PC-3 (cell line): ENCODE measurements at regions not wholly inside any gene's neighbourhood (a gene's known extent, or its start where the extent isn't known, plus 50 kb on each side); places are given as distances from the start of the nearest gene placed in this dataset.
"Not testable (repeated sequence)": the region's sequence is repeated elsewhere in the genome, so short reads cannot be mapped to it uniquely, and the experiment has no call there.

Experiments
- ATAC-seq: fragments of 200-7000 bp; cut with Tn5 transposase; 2 replicates; pipeline ENCODE4 v1.9.1; 2020; ENCODE audit warnings: mild to moderate bottlenecking, moderate library complexity
- BruUV-seq: library from RNA; stranded (reverse); fragments of 400-500 nt; replicated peaks from 2 replicates; lab custom pipeline; 2021; lab: Mats Ljungman, UMichigan
- CTCF ChIA-PET: fragments of 300-600 bp; sonication (Branson Sonifier 250); formaldehyde crosslinking; loops from one replicate; lab custom pipeline; 2022; ENCODE audit warnings: antibody characterized with exemption; lab: Charles Lee
- POLR2A ChIA-PET: fragments of 300-600 bp; sonication (Branson Sonifier 250); formaldehyde crosslinking; loops from one replicate; lab custom pipeline; 2022; ENCODE audit warnings: antibody characterized with exemption; ENCODE audit not compliant: unreplicated experiment; lab: Charles Lee
- DNase-seq: peaks from one replicate; pipeline ENCODE4 v3.0.0-alpha.2; 2015
- H2AFZ ChIP-seq: fragments of 300-600 bp; sonication (generic); 2 replicates; pipeline ENCODE4 v1.6.0; 2016; ENCODE audit warnings: antibody characterized with exemption, low read length
- H3F3A ChIP-seq: fragments of 300-600 bp; sonication (generic); one replicate; pipeline ENCODE4 v1.6.0; 2017; ENCODE audit warnings: antibody characterized with exemption, low read length, control low read depth, mild to moderate bottlenecking; ENCODE audit not compliant: unreplicated experiment
- H3K27ac ChIP-seq: fragments of 300-600 bp; sonication (generic); 2 replicates; pipeline ENCODE4 v1.5.1; 2016; ENCODE audit warnings: mild to moderate bottlenecking, low read length
- H3K27me3 ChIP-seq: fragments of 300-600 bp; sonication (generic); 2 replicates; pipeline ENCODE4 v1.6.1; 2016; ENCODE audit warnings: low read length, mixed read lengths
- H3K36me3 ChIP-seq: fragments of 300-600 bp; sonication (generic); 2 replicates; pipeline ENCODE4 v1.6.1; 2016; ENCODE audit warnings: low read depth, mixed run types, low read length, mixed read lengths
- H3K4me1 ChIP-seq: fragments of 300-600 bp; sonication (generic); 2 replicates; pipeline ENCODE4 v1.5.1; 2016; ENCODE audit warnings: low read length; ENCODE audit not compliant: insufficient read depth
- H3K4me2 ChIP-seq: fragments of 300-600 bp; sonication (generic); 2 replicates; pipeline ENCODE4 v1.6.0; 2016; ENCODE audit warnings: low read length
- H3K4me3 ChIP-seq: fragments of 300-600 bp; sonication (generic); 2 replicates; pipeline ENCODE4 v1.5.1; 2016; ENCODE audit warnings: mild to moderate bottlenecking, low read length, mixed read lengths
- H3K79me2 ChIP-seq: fragments of 300-600 bp; sonication (generic); 2 replicates; pipeline ENCODE4 v1.6.1; 2017; ENCODE audit warnings: low read length, mixed read lengths
- H3K9ac ChIP-seq: fragments of 300-600 bp; sonication (generic); 2 replicates; pipeline ENCODE4 v1.6.0; 2016; ENCODE audit warnings: mild to moderate bottlenecking, low read length
- H3K9me2 ChIP-seq: fragments of 300-600 bp; sonication (generic); replicated peaks from 2 replicates; pipeline ENCODE4 v1.6.1; 2016; ENCODE audit warnings: mixed run types, low read length, mixed read lengths
- H3K9me3 ChIP-seq: fragments of 300-600 bp; sonication (generic); 2 replicates; pipeline ENCODE4 v1.6.1; 2016; ENCODE audit warnings: low read length, mixed read lengths
- H4K20me1 ChIP-seq: fragments of 300-600 bp; sonication (generic); 2 replicates; pipeline ENCODE4 v1.6.1; 2016; ENCODE audit warnings: low read length, mixed read lengths
- intact Hi-C: fragments of 100-400 bp; cut with micrococcal nuclease; formaldehyde crosslinking; loops from 2 replicates; pipeline ENCODE4 v1.9.0; 2023

DNA sequence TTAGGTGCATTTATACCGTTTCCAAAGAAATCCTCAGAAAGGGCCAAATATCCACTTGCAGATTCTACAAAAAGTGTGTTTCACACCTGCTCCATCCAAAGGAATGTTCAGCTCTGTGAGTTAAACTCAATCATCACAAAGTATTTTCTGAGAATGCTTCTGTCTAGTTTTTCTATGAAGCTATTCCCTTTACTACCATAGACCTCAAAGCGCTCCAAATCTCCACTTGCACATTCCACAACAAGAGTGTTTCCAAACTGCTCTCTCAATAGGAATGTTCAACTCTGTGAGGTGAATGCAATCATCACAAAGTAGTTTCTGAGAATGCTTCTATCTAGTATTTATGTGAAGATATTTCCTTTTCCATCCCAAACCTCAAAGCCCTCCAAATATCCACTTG lies 412.7 kb upstream of the WSB1 start:
- ATAC-seq, result not testable (repeated sequence)

DNA sequence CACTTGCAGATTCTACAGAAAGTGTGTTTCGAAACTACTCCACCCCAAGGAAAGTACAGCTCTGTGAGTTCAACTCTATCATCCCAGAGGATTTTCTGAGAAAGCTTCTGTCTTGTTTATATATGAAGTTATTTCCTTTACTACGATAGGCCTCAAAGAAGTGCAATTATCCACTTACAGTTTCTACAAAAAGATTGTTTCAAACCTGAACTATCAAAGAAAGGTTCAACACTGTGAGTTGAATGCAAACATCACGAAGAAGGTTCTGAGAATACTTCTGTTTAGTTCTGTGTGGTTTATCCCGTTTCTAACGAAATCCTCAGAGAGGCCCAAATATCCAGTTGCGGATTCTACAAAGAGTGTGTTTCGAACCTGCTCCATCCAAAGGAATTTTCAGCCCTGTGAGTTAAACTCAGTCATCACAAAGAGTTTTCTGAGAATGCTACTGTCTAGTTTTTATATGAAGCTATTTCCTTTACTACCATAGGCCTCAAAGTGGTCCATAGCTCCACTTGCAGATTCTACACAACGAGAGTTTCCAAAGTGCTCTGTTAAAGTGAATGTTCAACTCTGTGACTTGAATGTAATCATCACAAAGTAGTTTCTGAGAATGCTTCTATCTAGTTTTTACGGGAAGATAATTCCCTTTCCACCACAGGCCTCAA lies 411.7 kb upstream of the WSB1 start:
- H3K9ac ChIP-seq, H3F3A ChIP-seq, H3K36me3 ChIP-seq, H3K4me2 ChIP-seq, DNase-seq, H3K27me3 ChIP-seq, intact Hi-C loops, POLR2A ChIA-PET, H3K4me1 ChIP-seq, H3K79me2 ChIP-seq, H3K27ac ChIP-seq, H3K9me2 ChIP-seq, H2AFZ ChIP-seq, H3K9me3 ChIP-seq, H4K20me1 ChIP-seq, BruUV-seq, CTCF ChIA-PET, H3K4me3 ChIP-seq: not testable (repeated sequence)
- ATAC-seq, result peak; percentile 60

More for the DNA sequence above, 412.7 kb upstream of the WSB1 start:
- H3K9ac ChIP-seq, CTCF ChIA-PET, H3K79me2 ChIP-seq, H3K36me3 ChIP-seq, H3K27me3 ChIP-seq, POLR2A ChIA-PET, intact Hi-C loops, H3K4me3 ChIP-seq, H3K4me2 ChIP-seq, H4K20me1 ChIP-seq, H2AFZ ChIP-seq, H3K27ac ChIP-seq, H3K4me1 ChIP-seq, H3K9me3 ChIP-seq, H3K9me2 ChIP-seq, DNase-seq, H3F3A ChIP-seq, BruUV-seq: not testable (repeated sequence)

DNA sequence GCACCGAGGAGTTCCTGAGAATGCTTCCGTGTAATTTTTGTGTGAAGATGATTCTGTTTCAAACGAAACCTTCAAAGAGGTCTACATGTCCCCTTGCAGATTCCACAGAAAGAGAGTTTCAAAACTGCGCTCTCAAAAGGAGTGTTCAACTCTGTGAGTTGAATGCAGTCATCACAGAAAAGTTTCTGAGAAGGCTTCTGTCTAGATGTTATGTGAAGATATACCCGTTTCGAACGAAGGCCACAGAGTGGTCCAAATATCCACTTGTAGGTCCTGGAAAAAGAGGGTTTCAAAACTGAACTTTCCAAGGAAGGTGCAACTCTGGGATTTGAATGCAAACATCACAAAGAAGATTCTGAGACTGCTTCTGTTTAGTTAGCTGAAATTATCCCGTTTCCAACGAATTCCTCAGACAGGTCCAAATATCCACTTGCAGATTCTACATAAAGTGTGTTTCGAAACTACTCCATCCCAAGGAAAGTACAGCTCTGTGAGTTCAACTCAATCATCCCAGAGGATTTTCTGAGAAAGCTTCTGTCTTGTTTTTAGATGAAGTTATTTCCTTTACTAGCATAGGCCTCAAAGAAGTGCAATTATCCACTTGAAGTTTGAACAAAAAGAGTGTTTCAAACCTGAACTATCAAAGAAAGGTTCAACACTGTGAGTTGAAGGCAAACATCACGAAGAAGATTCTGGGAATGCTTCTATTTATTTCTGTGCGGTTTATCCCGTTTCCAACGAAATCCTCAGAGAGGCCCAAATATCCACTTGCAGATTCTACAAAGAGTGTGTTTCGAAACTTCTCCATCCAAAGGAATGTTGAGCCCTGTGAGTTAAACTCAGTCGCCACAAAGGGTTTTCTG lies 409.8 kb upstream of the WSB1 start:
- H3K9ac ChIP-seq, H3K27ac ChIP-seq, BruUV-seq, H3K4me1 ChIP-seq, CTCF ChIA-PET, H3F3A ChIP-seq, H3K27me3 ChIP-seq, H3K4me2 ChIP-seq, H3K79me2 ChIP-seq, H3K36me3 ChIP-seq, intact Hi-C loops, DNase-seq, POLR2A ChIA-PET, H3K4me3 ChIP-seq, H2AFZ ChIP-seq, H3K9me3 ChIP-seq, H3K9me2 ChIP-seq, H4K20me1 ChIP-seq: not testable (repeated sequence)
- ATAC-seq, result peak; percentile 21; the same call in 1 of the 2 replicates

DNA sequence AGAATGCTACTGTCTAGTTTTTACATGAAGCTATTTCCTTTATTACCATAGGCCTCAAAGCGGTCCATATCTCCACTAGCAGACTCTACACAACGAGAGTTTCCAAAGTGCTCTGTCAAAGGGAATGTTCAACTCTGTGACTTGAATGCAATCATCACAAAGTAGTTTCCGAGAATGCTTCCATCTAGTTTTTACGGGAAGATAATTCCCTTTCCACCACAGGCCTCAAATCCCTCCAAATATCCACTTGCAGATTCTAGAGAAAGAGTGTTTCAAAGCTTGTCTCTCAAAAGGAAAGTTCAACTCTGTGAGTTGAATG lies 409.2 kb upstream of the WSB1 start:
- H3K9me3 ChIP-seq, H3K27me3 ChIP-seq, intact Hi-C loops, DNase-seq, H3K36me3 ChIP-seq, H3K4me3 ChIP-seq, H3K27ac ChIP-seq, H3K79me2 ChIP-seq, BruUV-seq, H2AFZ ChIP-seq, H4K20me1 ChIP-seq, H3K9ac ChIP-seq, POLR2A ChIA-PET, CTCF ChIA-PET, H3F3A ChIP-seq, H3K4me1 ChIP-seq, H3K9me2 ChIP-seq, H3K4me2 ChIP-seq: not testable (repeated sequence)
- peak; percentile 33; the same call in 1 of the 2 replicates for ATAC-seq

DNA sequence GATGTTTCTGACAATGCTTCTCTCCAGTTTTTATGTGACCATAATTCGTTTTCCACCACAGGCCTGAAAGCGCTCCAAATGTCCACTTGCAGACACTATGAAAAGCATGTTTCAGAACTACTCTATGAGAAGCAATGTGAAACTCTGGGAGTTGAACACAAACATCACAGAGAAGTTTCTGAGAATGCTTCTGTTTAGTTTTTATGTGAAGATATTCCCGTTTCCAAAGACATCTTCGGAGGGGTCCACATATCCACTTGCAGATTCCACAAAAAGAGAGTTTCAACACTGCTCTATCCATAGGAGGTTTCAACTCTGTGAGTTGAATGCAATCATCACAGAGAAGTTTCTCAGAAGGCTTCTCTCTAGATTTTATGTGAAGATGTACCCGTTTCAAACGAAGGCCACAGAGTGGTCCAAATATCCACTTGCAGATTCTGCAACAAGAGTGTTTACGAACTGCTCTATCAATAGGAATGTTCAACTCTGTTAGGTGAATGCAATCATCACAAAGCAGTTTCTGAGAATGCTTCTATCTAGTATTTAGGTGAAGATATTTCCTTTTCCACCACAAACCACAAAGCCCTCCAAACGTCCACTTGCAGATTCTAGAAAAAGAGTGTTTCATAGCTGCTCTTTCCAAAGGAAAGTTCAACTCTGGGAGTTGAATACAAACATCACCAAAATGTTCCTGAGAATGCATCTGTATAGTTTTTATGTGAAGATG lies 408.5 kb upstream of the WSB1 start:
- H3K9ac ChIP-seq, DNase-seq, intact Hi-C loops, H4K20me1 ChIP-seq, H3K4me1 ChIP-seq, H3K9me3 ChIP-seq, H3K27me3 ChIP-seq, H3K4me3 ChIP-seq, ATAC-seq, H2AFZ ChIP-seq, POLR2A ChIA-PET, H3K9me2 ChIP-seq, H3F3A ChIP-seq, H3K4me2 ChIP-seq, H3K27ac ChIP-seq, CTCF ChIA-PET, H3K79me2 ChIP-seq, H3K36me3 ChIP-seq, BruUV-seq: not testable (repeated sequence)
